ENCODE measurements at regions not wholly inside any gene's neighbourhood (a gene's known extent, or its start where the extent isn't known, plus 50 kb on each side); places are given as distances from the start of the nearest gene placed in this dataset.

DNA sequence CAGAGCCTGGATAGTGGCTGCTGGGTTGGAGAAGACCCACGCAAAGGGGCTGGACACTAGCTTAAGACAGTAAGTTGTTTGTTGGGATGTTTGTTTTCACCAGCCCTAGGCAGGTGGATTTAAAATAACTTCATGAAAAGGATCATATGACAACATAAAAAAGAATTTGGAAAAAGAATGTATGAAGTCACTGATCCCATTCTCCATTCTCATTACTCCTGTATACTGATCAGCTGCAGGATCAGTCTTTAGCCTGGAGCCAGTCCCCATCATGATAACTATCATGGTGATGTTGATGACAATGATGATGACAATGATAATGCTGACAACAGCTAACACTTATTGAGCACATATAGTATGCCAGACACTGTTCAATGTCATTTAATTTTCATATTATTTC, 92.1 kb upstream of the IFNE start:
- H3K9me3 ChIP-seq (ENCODE audit: control insufficient read depth, low read depth, low read length) = no peaks in the 10 kb centered on the region
- peaks cover 0 to 1% of the 10 kb centered on the region in 2 experiments for H3K36me3 ChIP-seq (ENCODE audit: control insufficient read depth in 2 of 2, extremely low read depth in 1 of 2, insufficient read depth in 2 of 2, low read length in 2 of 2)
- no peak overlapping the region for H3K4me2 ChIP-seq (ENCODE audit: control insufficient read depth, extremely low read depth, insufficient read depth, low read depth, low read length)
- H4K20me1 ChIP-seq (ENCODE audit: control insufficient read depth, extremely low read depth, insufficient read depth, low read length) = no peaks in the 10 kb centered on the region
- DNase-seq (ENCODE audit: low read depth, low spot score) (no peak), FAIRE-seq (peak; percentile 49)
- dilution Hi-C loops (cut with MboI; ENCODE audit: extremely low pct_ligation_motif_present, low sequenced_read_pairs) = loop anchor here (25.0 kb wide), 1 partner anchor 213 kb away; no protein-coding TSS in a partner anchor
- TF ChIP-seq, protein P1, sequence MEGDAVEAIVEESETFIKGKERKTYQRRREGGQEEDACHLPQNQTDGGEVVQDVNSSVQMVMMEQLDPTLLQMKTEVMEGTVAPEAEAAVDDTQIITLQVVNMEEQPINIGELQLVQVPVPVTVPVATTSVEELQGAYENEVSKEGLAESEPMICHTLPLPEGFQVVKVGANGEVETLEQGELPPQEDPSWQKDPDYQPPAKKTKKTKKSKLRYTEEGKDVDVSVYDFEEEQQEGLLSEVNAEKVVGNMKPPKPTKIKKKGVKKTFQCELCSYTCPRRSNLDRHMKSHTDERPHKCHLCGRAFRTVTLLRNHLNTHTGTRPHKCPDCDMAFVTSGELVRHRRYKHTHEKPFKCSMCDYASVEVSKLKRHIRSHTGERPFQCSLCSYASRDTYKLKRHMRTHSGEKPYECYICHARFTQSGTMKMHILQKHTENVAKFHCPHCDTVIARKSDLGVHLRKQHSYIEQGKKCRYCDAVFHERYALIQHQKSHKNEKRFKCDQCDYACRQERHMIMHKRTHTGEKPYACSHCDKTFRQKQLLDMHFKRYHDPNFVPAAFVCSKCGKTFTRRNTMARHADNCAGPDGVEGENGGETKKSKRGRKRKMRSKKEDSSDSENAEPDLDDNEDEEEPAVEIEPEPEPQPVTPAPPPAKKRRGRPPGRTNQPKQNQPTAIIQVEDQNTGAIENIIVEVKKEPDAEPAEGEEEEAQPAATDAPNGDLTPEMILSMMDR (optimal IDR thresholded peaks at IDR 0.05 in 1 of 3, IDR thresholded peaks at IDR 0.05 in 1 of 3, conservative IDR thresholded peaks at IDR 0.05 in 1 of 3; ENCODE audit: extremely low read depth in 1 of 3, insufficient read depth in 2 of 3, low read length in 3 of 3) = no peak
- TF ChIP-seq EZH2 (IDR thresholded peaks at IDR 0.05; ENCODE audit: low read length) = no peak
- H3K9ac ChIP-seq (ENCODE audit: control insufficient read depth, extremely low read depth, insufficient read depth, low read length) = no peak overlapping the region
- H3K27ac ChIP-seq (ENCODE audit: control insufficient read depth, insufficient read depth, low read length) = no peak overlapping the region
- peaks cover 28% of the 10 kb centered on the region for H3K79me2 ChIP-seq (ENCODE audit: control insufficient read depth, insufficient read depth, low read length)
- H3K4me1 ChIP-seq (ENCODE audit: control insufficient read depth, extremely low read depth, insufficient read depth, low read length) = peaks cover 47% of the 10 kb centered on the region
- H2AFZ ChIP-seq (ENCODE audit: control insufficient read depth, low read length) = no peak overlapping the region
- H3K27me3 ChIP-seq (ENCODE audit: control insufficient read depth, extremely low read depth, insufficient read depth, low read length) = no peaks in the 10 kb centered on the region
- H3K9me1 ChIP-seq (ENCODE audit: control insufficient read depth, extremely low read depth, insufficient read depth, low read length) = no peaks in the 10 kb centered on the region
- no peak overlapping the region for H3K4me3 ChIP-seq (ENCODE audit: control insufficient read depth in 2 of 3, extremely low read depth in 1 of 3, insufficient read depth in 2 of 3, low read depth in 1 of 3, low read length in 3 of 3)

DNA sequence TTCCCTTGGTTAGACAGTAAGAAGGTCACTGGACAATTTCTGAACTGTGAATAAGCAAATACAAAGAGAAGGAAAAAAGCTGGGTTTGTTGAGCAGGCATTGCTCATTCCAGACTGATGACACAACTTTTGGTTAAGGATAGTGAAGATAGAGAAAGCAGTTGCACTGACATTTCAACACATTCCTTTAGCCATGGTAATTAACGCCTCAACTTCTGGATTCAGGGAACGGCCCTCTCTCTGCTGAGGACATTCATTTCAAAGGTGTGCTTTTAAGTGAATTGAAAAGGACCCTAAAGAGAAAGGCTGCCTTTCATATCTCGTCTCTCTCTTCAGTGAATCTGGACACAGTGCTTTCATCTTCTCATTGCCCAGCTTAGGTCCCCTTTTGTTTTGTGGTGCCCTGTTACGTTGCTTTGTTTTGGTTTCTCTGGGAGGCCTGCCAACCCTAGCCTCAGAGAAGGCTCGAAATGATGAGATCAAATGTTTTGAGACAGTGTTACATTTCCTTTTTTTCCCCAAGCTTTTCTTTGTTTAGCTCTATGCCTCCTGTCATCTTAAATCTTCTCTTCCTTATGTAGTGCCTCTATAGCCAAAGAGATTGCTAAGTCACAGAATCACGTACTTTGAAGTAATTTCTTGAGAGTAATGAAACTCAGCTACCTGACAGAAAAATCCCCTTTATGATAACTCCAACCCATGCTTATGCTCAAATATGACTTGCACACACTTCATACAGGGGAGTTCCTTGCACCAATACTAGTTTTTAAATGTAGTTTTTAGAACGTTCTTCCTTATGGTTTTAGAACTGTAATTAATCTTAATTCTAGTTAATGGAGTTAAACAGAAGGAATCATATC, 94.4 kb upstream of the IFNE start:
- H4K20me1 ChIP-seq (ENCODE audit: control insufficient read depth, extremely low read depth, insufficient read depth, low read length) = no peaks in the 10 kb centered on the region
- peak overlapping the region; percentile 67 for H2AFZ ChIP-seq (ENCODE audit: control insufficient read depth, low read length)
- FAIRE-seq (peak; percentile 98), DNase-seq (ENCODE audit: low read depth, low spot score) (no peak)
- H3K79me2 ChIP-seq (ENCODE audit: control insufficient read depth, insufficient read depth, low read length) = peaks cover 34% of the 10 kb centered on the region
- peak overlapping the region in 2 of 3 experiments; percentile 58 to 62 for H3K4me3 ChIP-seq (ENCODE audit: control insufficient read depth in 2 of 3, extremely low read depth in 1 of 3, insufficient read depth in 2 of 3, low read depth in 1 of 3, low read length in 3 of 3)
- dilution Hi-C loops (cut with MboI; ENCODE audit: extremely low pct_ligation_motif_present, low sequenced_read_pairs) = no loop called here
- no peak for TF ChIP-seq EZH2 (IDR thresholded peaks at IDR 0.05; ENCODE audit: low read length)
- TF ChIP-seq, protein P1 (optimal IDR thresholded peaks at IDR 0.05 in 1 of 3, IDR thresholded peaks at IDR 0.05 in 1 of 3, conservative IDR thresholded peaks at IDR 0.05 in 1 of 3; ENCODE audit: extremely low read depth in 1 of 3, insufficient read depth in 2 of 3, low read length in 3 of 3) = no peak
- peaks cover 36% of the 10 kb centered on the region for H3K4me1 ChIP-seq (ENCODE audit: control insufficient read depth, extremely low read depth, insufficient read depth, low read length)
- H3K9me1 ChIP-seq (ENCODE audit: control insufficient read depth, extremely low read depth, insufficient read depth, low read length) = no peaks in the 10 kb centered on the region
- peak overlapping the region; percentile 75 for H3K9ac ChIP-seq (ENCODE audit: control insufficient read depth, extremely low read depth, insufficient read depth, low read length)
- no peaks in the 10 kb centered on the region for H3K9me3 ChIP-seq (ENCODE audit: control insufficient read depth, low read depth, low read length)
- peak overlapping the region; percentile 91 for H3K4me2 ChIP-seq (ENCODE audit: control insufficient read depth, extremely low read depth, insufficient read depth, low read depth, low read length)
- peaks cover 0 to 1% of the 10 kb centered on the region in 2 experiments for H3K36me3 ChIP-seq (ENCODE audit: control insufficient read depth in 2 of 2, extremely low read depth in 1 of 2, insufficient read depth in 2 of 2, low read length in 2 of 2)
- H3K27ac ChIP-seq (ENCODE audit: control insufficient read depth, insufficient read depth, low read length) = peak overlapping the region; percentile 94
- H3K27me3 ChIP-seq (ENCODE audit: control insufficient read depth, extremely low read depth, insufficient read depth, low read length) = no peaks in the 10 kb centered on the region
